ENCODE measurements at regions not wholly inside any gene's neighbourhood (a gene's known extent, or its start where the extent isn't known, plus 50 kb on each side); places are given as distances from the start of the nearest gene placed in this dataset.
"Not testable (repeated sequence)": the region's sequence is repeated elsewhere in the genome, so short reads cannot be mapped to it uniquely, and the experiment has no call there.

- DNase-seq (ENCODE audit: low spot score): no peak
These were observed 118.7 kb upstream of the SLCO6A1 start for GRCh38 chr5:102617191-102618187.

GRCh38 chr5:102622262-102622661, 123.5 kb upstream of the SLCO6A1 start:
- DNase-seq (ENCODE audit: low spot score): no peak

GRCh38 chr5:102623329-102624065, 124.7 kb upstream of the SLCO6A1 start:
- DNase-seq (ENCODE audit: low spot score): no peak

- DNase-seq (ENCODE audit: low spot score): no peak
These were observed 125.6 kb upstream of the SLCO6A1 start for GRCh38 chr5:102624405-102624804.

- no peak for DNase-seq (ENCODE audit: low spot score)
These were observed 126.7 kb upstream of the SLCO6A1 start for GRCh38 chr5:102625468-102625867.

- no peak for DNase-seq (ENCODE audit: low spot score)
These were observed 127.1 kb upstream of the SLCO6A1 start for GRCh38 chr5:102625928-102626327.

GRCh38 chr5:102627315-102627714, 127.8 kb upstream of the PAM start:
- DNase-seq (ENCODE audit: low spot score): no peak

- no peak for DNase-seq (ENCODE audit: low spot score)
These were observed 126.5 kb upstream of the PAM start for GRCh38 chr5:102628441-102629175.

GRCh38 chr5:102629827-102630605, 125.1 kb upstream of the PAM start:
- DNase-seq (ENCODE audit: low spot score): no peak

- not testable (repeated sequence) for DNase-seq (ENCODE audit: low spot score)
These were observed 119.7 kb upstream of the PAM start for GRCh38 chr5:102635399-102635798.

GRCh38 chr5:102638316-102638715, 116.8 kb upstream of the PAM start:
- no peak for DNase-seq (ENCODE audit: low spot score)

GRCh38 chr5:102638912-102639652, 116.0 kb upstream of the PAM start:
- DNase-seq (ENCODE audit: low spot score): no peak

GRCh38 chr5:102649731-102650130, 105.4 kb upstream of the PAM start:
- DNase-seq (ENCODE audit: low spot score): no peak

- DNase-seq (ENCODE audit: low spot score): no peak
These were observed 103.6 kb upstream of the PAM start for GRCh38 chr5:102651466-102651865.

- no peak for DNase-seq (ENCODE audit: low spot score)
These were observed 100.4 kb upstream of the PAM start for GRCh38 chr5:102654559-102655349.

GRCh38 chr5:102659151-102659550, 96.0 kb upstream of the PAM start:
- no peak for DNase-seq (ENCODE audit: low spot score)

GRCh38 chr5:102660111-102660510, 95.0 kb upstream of the PAM start:
- no peak for DNase-seq (ENCODE audit: low spot score)

GRCh38 chr5:102663749-102664530, 91.2 kb upstream of the PAM start:
- DNase-seq (ENCODE audit: low spot score): no peak
